Mesothelial cell of epicardium (in vitro differentiated cells): ENCODE measurements at regions not wholly inside any gene's neighbourhood (a gene's known extent, or its start where the extent isn't known, plus 50 kb on each side); places are given as distances from the start of the nearest gene placed in this dataset.

Experiments used
- DNase-seq, 2 experiments: peaks; one replicate each; pipeline ENCODE4 v3.0.0; 2021; ENCODE audit warnings: low spot score in 2 of 2; ENCODE audit not compliant: unreplicated experiment in 2 of 2
- H3K27ac Mint-ChIP-seq: 2 replicates; pipeline ENCODE4 v1.8.0; 2021; ENCODE audit warnings: mixed read lengths
- H3K27me3 Mint-ChIP-seq: 2 replicates; pipeline ENCODE4 v1.8.0; 2021; ENCODE audit warnings: low read depth, mixed read lengths
- H3K36me3 Mint-ChIP-seq: 2 replicates; pipeline ENCODE4 v1.8.0; 2021; ENCODE audit warnings: mixed read lengths
- H3K4me1 Mint-ChIP-seq: 2 replicates; pipeline ENCODE4 v1.8.0; 2021; ENCODE audit warnings: mixed read lengths
- H3K4me3 Mint-ChIP-seq: 2 replicates; pipeline ENCODE4 v1.8.0; 2021; ENCODE audit warnings: mild to moderate bottlenecking, moderate library complexity, mixed read lengths
- H3K9me3 Mint-ChIP-seq: 2 replicates; pipeline ENCODE4 v1.8.0; 2021; ENCODE audit warnings: mixed read lengths
- CTCF ChIP-seq: fragments of 200-600 bp; sonication (generic); IDR thresholded peaks from one replicate; pipeline ENCODE4 v1.5.0; 2021; ENCODE audit warnings: antibody characterized with exemption; ENCODE audit not compliant: unreplicated experiment

GRCh38 chr10:109432281-109432680 lies 491.0 kb downstream of the XPNPEP1 start:
- Mint-ChIP-seq H3K9me3 (peaks cover 4% of the 10 kb centered on the region), H3K27me3 (no peaks in the 10 kb centered on the region), H3K4me3 (no peak overlapping the region), H3K36me3 (no peaks in the 10 kb centered on the region), H3K4me1 (no peaks in the 10 kb centered on the region), H3K27ac (no peak overlapping the region)
- no peak for DNase-seq
- no peak for TF ChIP-seq CTCF

- H3K36me3 Mint-ChIP-seq = no peaks in the 10 kb centered on the region
- no peak overlapping the region for H3K4me3 Mint-ChIP-seq
- no peak for DNase-seq
- no peak overlapping the region for H3K27ac Mint-ChIP-seq
- no peak for TF ChIP-seq CTCF
- peaks cover 4% of the 10 kb centered on the region for H3K9me3 Mint-ChIP-seq
- no peaks in the 10 kb centered on the region for H3K4me1 Mint-ChIP-seq
- no peaks in the 10 kb centered on the region for H3K27me3 Mint-ChIP-seq
Measured at GRCh38 chr10:109430799-109431198, 492.5 kb downstream of the XPNPEP1 start.

DNA sequence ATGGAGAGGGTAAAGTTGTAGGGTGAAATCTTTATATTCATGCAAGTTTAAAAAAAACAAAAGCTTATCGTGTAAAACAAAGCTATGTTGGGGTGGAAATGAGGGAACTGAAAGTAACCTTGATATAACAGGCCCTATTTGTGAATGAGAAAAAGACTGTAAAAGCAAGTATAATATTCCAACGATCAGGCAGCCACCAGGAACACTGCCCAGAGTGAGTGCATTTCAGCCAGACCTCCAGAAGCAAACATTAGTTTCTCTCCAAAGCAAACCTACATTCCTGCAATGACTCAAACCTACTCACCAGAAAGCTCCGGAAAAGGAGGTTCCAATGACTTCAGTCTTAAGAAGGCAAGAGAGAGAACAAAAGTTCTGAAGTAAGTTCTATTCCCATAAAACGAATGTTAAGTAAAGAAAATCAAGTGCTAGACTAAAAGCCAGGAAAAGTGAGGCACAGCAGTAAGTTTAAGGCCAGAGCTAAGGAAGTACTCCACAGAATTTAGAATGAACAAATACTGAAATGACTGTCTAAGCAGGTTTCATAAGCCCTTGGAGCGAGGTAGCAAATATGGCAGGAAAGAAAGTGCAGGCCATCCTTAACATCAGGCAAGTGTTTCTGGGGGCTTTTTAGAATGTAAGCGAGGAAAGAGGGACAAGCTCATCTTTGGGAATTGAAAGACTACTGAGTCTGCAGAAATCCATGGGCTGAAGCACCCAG lies 493.1 kb downstream of the XPNPEP1 start:
- Mint-ChIP-seq H3K4me1 (no peaks in the 10 kb centered on the region), H3K4me3 (no peak overlapping the region), H3K27ac (no peak overlapping the region), H3K36me3 (no peaks in the 10 kb centered on the region), H3K27me3 (no peaks in the 10 kb centered on the region), H3K9me3 (peaks cover 4% of the 10 kb centered on the region)
- DNase-seq = no peak
- no peak for TF ChIP-seq CTCF

GRCh38 chr10:109428775-109429491 lies 494.4 kb downstream of the XPNPEP1 start:
- Mint-ChIP-seq H3K27ac (no peak overlapping the region), H3K36me3 (no peaks in the 10 kb centered on the region), H3K4me1 (no peaks in the 10 kb centered on the region), H3K4me3 (no peak overlapping the region), H3K27me3 (no peaks in the 10 kb centered on the region), H3K9me3 (no peaks in the 10 kb centered on the region)
- no peak for TF ChIP-seq CTCF
- no peak for DNase-seq

GRCh38 chr10:109427411-109427810 lies 495.9 kb downstream of the XPNPEP1 start:
- no peak for DNase-seq
- Mint-ChIP-seq H3K9me3 (no peaks in the 10 kb centered on the region), H3K27ac (no peak overlapping the region), H3K27me3 (no peaks in the 10 kb centered on the region), H3K4me1 (no peaks in the 10 kb centered on the region), H3K4me3 (no peak overlapping the region), H3K36me3 (no peaks in the 10 kb centered on the region)
- no peak for TF ChIP-seq CTCF
